GM19023 (cell line): ENCODE measurements at regions not wholly inside any gene's neighbourhood (a gene's known extent, or its start where the extent isn't known, plus 50 kb on each side); places are given as distances from the start of the nearest gene placed in this dataset.

ENCODE experiments used
- ATAC-seq: cut with Tn5 transposase; IDR thresholded peaks from one replicate; pipeline ENCODE4 v1.9.1; 2021; ENCODE audit warnings: mild to moderate bottlenecking, moderate library complexity; ENCODE audit not compliant: unreplicated experiment

DNA sequence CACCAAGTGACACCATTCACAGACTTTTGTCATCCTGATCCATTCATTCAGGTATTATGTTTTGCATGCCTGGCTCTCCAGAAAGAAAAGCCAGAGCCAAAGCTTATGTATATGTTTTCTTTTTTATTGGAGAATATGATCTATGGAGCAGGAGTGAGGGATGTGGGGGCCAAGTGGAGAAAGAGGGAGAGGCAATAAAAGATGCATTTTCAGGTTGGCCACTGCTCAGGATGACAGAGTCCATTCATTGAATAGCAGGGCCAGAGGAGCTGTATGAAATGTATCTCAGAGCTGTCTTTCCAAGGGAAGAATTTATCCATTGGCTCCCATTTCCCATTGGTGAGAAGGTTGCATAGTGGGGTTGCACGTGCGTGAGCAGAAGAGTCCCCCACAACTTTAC lies 416.1 kb downstream of the ATP23 start:
- no peak for ATAC-seq

DNA sequence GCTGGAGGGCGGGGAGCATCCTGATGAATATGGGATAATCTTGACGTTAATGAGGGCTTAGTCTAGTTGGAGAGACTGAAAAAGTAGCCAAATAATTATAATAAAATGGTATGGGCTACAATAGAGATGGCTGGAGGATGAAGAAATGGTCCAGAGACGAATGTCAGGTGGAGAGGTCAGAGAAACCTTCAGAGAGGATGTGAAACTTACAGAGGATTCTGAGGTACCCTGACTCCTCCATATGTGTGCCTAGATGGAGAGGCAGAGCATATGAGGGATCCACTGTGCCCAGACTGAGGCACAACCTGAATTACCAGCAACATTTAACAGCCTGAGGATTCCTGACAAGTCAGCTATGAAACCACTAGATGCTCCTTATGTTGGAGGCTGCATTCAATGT lies 417.0 kb downstream of the ATP23 start:
- ATAC-seq, result no peak

DNA sequence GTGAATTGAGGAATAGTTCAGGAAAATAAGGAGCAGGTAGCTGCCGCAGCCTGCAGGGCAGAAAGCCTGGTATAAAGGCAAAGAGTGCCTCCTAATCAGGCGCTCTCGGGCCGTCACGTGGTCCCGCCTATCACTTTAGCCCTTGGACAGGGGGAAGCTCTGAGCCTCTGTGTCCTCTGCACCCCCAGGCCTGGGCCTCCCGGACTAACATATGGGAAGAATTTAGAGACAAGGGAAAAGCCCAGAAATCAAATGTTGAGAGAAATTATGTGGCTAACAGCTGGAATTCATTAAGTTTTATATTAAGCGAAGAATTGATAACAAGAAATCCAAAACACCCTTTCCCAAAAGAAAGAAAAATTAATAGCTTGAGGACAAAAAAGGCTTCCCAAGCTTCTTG lies 417.7 kb downstream of the ATP23 start:
- no peak for ATAC-seq

DNA sequence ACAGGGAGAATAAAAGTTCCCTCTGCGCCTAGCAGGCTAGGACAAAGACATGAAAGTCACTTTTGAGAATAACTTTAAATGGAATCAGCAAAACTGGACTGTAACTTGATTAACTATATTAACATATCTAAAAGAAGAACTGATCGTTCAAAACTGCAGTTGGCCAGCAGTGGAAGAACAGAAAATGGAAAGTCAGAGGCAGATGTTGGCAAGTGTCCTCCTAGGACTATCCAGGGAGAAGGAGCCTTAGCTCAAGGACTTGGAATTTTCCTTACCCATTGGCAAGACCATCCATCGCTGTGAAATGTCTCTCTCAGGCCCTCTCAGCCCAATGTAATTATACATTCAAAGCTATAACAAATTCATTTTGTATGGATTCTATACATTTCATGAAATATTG lies 419.7 kb downstream of the ATP23 start:
- ATAC-seq, result no peak

DNA sequence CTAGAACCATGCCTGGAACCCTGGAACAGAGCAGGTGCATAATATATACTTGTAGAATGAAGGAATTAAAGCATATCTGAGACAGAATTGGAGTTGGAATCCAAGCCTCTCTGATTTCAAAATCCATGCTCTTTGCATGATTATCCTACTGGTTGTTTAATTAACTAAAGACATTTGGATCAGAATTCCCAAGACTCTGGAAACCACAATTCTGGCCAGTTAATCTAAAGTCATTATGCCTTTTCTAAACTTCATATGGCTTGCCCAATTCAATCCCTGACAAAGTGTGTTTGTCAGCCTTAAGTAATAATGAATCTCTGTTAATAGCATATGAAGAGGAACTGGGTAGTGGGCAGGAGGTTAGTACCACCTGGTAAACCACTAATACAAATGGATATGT lies 422.6 kb downstream of the ATP23 start:
- ATAC-seq, result no peak

DNA sequence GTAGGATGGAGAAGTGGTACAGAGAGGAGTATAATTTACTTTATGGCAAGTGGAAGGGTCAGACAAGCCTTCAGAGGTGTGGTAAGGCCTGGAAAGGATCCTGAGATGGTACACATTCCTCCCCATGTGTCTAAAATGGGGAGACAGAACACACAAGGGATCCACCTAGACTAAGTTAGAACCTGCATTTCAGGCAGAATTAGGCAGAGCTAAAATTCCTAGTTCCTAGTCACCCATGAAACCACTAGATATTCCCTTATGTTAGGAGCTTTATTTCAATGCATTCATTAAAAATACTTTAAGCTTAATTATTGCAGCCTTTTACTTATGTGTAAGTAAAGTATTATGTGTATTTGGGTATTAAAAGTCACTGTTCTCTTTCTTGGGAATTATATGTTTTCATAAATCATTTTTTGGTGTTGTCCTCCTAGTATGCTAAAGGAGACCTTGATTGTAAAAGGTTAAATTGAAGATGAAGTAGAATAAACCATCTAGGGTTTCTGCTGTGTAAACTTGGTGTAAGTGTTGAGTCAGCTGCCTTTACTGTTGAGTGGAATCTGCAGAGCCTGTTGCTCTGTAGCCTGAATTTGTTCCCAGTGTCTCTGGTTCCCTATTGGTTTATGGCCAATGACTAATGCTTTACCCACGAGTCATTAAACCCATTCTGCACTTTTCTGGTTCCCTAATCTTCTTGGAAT lies 423.2 kb downstream of the ATP23 start:
- no peak for ATAC-seq

DNA sequence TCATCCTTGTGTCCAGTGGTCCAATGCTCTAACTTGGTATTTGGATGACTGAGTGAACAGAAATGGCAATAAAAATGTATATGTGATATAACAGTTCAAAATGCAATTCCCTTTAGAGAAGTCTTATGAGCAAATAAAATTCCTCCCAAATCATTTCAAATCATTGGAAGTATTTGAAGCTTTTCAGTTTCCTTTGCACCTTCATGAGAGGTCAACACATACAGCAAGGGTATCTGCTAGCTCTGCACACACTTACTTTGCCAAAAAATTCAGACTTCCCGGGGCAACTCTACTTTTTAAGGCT lies 423.7 kb downstream of the ATP23 start:
- no peak for ATAC-seq

DNA sequence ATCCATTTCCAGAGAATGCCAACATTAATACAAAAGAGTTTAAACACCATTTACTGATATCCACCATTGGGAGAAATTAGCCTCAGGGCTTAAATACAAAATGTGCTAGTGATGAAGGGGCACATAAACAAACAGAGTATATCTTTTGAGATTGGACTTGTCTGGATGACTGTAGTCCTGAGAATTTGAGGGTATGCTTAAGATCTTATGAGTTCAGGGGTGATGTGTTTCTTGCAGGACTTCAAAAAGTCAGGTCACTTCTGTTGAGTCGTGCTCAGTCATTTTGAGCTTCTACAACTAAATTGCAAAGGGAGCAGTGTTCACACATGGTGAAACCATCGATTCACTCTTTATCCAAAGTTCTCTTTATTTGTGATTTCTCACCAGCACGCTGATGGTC lies 425.7 kb downstream of the ATP23 start:
- no peak for ATAC-seq

DNA sequence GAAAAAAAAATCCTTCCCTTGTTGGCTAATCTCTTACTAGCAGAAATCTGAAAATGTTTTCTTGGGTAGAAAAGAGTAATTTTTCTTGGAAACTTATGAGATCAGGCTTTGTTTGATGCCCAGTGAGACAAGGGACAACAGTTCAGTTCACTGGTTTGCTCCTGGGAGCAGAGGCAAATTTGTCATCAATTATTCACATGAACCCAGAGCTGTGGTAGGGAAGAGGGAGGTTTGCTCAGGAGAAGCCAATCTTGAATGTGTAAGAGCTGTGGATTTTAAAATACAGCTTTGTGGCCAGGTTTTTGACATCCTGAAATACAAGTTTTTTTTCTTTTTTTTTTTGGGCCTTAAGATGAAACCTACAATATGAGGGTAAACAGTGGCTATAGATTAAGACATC lies 426.6 kb downstream of the ATP23 start:
- no peak for ATAC-seq

DNA sequence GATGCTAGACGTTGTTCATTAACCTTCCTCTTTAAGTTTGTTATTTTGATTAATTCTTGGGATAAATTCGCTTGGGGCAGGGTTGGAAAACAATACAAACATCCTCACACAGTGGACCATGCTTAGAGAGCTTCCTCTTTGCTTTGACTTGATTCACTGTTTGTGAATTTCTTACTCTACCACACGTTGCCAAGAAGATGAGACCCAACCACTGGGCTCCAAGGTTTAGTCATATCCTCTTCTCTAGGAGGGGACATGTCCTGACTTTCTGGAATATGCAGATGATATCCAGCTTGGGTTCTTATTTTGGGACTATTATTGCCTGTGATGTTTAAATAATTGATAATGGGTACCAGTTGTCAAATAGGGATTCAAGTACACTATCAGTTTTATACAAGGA lies 428.2 kb downstream of the ATP23 start:
- ATAC-seq, result no peak

DNA sequence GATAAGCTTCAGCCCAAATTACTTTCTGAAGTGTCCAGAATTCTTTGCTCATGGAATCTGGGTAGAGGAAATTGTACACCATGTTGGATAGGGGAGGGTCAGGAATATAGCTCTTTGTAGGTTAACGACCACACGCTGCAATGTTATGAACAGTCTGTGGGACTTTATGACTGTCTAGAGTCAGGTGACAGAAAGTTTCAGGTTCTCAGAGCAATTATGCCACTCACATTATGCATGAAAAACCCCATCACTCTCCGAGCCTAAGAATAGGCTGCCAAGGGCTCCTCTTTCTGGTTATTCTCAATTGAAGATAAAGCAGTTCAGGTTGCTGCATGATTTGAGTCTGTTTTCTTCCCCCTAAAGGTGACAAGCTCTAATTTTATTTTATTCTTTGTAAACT lies 430.9 kb downstream of the ATP23 start:
- peak; percentile 99 for ATAC-seq

DNA sequence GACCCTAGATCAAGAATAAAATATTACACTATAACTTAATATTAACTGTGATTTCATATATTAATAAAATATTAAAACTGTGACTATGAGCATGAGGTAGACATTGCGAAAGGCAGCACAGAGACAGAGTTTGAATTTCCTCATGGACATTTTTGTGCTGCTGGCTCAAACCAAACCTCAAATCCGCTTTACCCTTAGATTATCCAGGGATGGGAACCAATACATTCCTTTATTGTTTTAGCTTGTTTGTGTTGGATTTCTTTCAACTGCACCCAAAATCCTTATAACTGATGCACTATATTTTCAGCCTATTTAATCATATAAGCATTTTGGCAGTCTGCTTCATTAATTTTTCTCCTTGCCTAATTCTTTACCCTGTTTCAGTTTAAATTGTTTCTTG lies 436.7 kb downstream of the ATP23 start:
- no peak for ATAC-seq

DNA sequence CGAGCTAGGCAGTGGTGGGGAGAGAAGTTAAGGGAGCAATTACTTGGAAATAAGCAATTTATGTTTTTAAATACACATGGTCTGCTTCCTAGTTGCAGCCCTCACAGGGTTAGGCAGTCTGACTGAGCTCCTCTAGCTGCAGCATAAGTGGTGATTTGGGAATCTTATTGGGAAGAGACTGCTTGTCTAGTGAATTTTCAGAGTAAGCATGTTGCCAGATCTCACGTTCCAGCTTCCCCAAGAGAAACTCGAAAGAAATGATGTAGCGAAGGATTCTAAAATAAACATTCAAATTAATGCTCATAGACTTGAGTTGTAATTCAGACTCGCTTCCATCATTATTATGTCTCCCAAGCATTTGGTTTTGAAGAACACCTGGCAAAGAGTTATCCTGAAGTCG lies 440.2 kb downstream of the ATP23 start:
- ATAC-seq, result no peak

DNA sequence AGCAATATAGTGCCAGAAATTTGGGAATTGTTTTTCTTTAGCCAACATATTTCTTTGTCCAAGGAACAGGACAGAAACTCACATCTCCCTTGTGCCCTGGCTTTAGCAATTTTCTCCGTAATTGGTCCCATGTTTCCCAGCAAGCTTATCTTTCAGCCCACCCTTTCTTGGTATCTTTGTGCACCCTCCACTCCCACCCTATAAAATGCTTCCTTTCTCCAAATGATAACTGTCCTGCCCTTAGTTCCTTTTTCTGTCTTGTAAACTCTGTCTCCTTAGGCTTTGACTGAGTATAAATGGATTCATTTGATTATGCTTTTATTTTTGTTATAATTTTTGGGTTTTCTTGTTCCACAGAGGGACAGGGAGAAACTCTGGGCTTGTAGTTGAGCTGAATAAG lies 442.8 kb downstream of the ATP23 start:
- no peak for ATAC-seq

DNA sequence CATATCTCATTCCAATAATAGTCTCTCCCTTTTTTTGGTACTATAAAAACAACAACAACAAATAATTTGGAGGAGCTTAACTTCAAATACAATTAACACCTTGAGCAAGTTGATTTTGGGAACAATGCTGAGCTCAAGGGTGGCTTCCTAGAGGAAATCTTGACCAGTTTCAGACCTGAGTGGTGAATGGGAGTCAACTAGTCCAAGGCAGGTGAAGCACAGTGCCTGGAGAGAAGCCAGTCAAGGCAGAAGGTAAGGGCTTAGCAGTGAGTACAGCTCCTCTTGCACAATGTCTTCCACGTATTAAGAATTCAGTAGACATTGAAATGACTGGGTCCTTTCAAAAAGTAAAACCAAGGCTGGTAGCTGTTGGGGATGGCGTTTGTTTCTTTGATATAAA lies 444.8 kb downstream of the ATP23 start:
- ATAC-seq, result no peak

DNA sequence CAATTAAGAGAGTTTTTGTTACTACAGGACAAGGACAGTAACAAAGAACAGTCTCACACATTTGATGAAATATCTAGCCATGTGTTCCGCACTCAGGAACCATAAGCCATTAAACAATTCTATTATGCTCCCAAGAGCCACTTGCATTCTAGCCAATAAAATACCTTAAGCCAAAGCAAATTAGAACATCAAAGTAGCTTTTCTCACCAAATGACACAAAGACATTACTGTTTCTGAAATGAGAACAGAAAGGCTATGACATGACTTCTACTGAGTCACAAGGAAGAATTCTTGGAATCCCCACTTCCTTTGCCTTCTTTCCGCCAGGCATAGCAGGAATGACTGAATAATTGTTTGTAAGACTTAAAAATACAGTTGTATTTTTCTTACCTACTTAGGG lies 445.8 kb downstream of the ATP23 start:
- no peak for ATAC-seq

DNA sequence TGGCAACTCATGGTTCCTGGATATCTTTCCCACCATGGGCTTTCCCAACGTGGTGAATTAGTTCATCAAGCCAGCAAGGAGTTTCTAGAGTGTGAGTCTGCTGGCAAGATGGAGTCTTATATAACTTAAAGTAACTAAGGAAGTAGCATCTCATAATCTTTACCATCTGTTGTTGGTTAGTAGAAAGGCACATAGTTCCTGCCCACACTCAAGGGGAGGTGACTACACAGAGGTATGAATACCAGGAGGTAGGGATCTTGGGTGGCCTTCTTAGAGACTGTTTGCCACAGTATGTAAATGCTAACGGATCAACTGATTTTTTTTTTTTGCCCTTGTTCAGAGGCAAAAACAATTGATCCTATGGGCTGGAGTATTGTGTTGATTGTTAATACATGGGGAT lies 446.9 kb downstream of the ATP23 start:
- no peak for ATAC-seq

DNA sequence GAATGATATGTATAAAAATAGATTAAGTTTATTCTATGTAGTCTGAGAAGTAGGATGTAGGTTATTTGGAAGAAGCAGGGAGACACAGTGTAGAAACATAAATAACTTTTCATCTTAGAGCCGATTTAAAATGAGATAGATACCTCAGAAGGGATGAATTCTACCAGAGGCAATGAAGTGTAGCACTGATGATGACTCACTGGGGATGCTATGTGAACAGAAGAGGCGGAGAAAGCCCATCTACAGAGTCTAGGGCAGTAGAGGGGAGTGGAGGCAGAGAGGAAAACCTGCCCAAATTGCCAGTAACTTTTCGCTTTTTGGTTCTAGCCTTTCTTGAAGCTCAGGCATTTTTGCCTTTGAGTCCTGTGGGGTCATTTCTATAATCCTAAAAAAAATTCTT lies 451.8 kb downstream of the ATP23 start:
- no peak for ATAC-seq

DNA sequence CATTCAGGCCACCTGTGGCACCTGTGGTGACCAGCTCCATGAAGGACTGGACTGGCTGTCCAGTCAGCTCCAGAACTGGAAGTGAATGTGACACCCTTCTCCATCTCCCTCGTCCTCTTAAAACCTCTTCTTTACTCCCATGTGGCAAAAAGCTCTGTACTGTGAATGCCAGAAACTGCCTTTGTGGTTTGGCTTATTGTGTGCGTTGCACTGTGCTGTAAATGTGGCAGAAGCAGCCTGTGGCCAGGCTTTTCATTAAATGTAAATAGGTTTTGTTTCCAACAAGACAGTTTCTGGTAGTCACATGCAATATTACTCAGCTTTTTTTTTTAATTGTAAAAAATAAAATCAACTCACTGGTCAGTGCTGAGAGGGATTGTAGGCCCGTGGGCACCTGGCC lies 453.7 kb downstream of the ATP23 start:
- no peak for ATAC-seq

DNA sequence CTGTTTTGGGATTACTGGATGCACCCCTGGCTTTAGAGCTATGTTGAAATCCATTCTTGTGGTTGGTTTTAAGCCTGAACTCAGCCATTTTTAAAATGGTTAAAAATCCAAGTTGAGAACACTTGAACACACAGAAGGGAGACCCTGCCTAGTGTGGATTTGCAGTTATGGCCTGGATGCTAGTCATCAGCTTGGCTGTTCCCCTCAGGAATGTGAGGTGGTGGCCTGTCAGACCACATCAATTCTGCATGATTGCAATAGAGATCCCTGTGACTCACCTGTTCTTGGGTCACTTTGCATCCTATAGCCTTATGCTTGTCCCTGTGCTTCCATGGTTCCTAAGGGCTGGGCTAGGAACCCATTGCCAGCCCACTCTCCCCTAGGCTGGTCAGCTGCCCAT lies 454.1 kb downstream of the ATP23 start:
- no peak for ATAC-seq

DNA sequence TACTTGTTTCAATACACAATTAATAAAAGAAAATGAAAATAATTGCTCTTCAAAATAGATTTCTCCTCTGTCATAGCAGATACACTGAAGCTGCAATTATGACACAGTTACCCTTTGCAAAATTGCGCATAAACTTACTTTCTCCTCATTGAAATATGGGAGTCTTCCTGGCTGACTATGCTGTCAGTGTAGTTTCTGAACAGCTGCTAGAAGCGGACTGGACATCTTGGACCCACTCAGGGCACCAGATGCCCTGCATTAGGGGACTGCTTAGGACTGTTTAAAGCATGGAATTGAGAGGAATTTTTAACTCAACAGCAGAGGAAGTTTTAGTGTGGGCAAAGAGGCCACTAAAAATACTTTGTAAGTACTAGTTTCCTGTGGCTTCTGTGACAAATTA lies 454.9 kb downstream of the ATP23 start:
- ATAC-seq, result no peak

DNA sequence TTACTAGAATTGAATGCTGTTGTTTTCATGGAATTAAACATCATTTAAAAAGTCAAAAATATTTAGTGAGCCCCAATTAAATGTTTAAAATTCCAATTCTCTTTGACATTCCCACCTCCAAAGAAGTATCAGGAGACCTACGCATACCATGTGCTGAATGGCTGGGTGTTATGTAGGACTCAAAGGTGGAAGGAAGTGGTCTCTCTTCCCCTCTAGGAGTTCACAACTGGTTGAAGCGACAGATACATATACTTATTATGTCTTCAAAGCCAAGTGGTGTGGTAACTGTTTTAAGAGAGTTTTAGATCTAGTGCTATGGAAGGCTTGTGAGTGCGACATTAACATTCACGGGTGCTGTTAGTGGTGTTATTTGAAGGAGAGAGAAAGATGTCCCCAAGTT lies 464.0 kb downstream of the ATP23 start:
- no peak for ATAC-seq

DNA sequence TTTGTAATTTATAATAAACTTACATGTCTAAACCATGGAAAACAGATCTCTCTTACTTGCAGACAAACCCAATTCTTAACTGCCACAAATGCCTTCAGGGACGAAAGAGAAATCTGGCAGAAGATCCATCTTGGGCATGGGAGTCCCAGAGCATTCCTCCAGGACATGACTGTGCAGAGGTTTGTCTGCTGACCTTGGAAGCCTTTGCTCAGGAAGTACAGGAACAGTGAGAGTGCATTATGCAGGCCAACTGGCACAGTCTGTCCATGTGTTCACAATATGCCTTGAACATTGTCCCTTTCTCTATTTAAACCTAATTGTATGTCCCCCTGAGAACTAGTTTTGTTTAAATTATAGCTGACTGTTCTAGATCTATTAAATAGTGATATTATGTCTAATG lies 467.1 kb downstream of the ATP23 start:
- ATAC-seq, result no peak
